Endothelial cell of umbilical vein (primary cell): ENCODE measurements at regions not wholly inside any gene's neighbourhood (a gene's known extent, or its start where the extent isn't known, plus 50 kb on each side); places are given as distances from the start of the nearest gene placed in this dataset.

Experiments used
- BruUV-seq: library from RNA; stranded (reverse); fragments of 400-500 nt; replicated peaks from 2 replicates; lab custom pipeline; 2021; lab: Mats Ljungman, UMichigan
- CTCF ChIA-PET: fragments of 300-600, 350-600 bp; sonication (Branson Sonifier 250); formaldehyde crosslinking; loops from one replicate; lab custom pipeline; 2021; ENCODE audit warnings: antibody characterized with exemption, inconsistent platforms; lab: Charles Lee
- POLR2A ChIA-PET: fragments of 300-600, 350-600 bp; sonication (Branson Sonifier 250); formaldehyde crosslinking; loops from one replicate; lab custom pipeline; 2021; ENCODE audit warnings: antibody characterized with exemption, inconsistent platforms; lab: Charles Lee
- DNase-seq: peaks from one replicate; pipeline ENCODE4 v3.0.0-alpha.2; 2011; ENCODE audit warnings: low read depth, low spot score
- FAIRE-seq: peaks from 2 replicates; lab custom pipeline; 2011; peaks lifted over from hg19 to GRCh38; lab: Jason Lieb, UNC
- H2AFZ ChIP-seq: 2 replicates; pipeline ENCODE4 v1.6.0; 2012; ENCODE audit warnings: low read depth, low read length, control low read depth, inconsistent platforms
- H3K27ac ChIP-seq: 2 replicates; pipeline ENCODE4 v1.5.1; 2011; ENCODE audit warnings: low read depth, mild to moderate bottlenecking, control low read depth, low read length, moderate library complexity; ENCODE audit not compliant: insufficient read depth
- H3K27me3 ChIP-seq, 2 experiments: 2 replicates each; pipeline versions ENCODE4 v1.6.0 to v1.6.1; 2011; ENCODE audit warnings: low read length in 2 of 2, mixed read lengths in 1 of 2; ENCODE audit not compliant: control insufficient read depth in 2 of 2, insufficient read depth in 2 of 2
- H3K36me3 ChIP-seq, 2 experiments: 2 replicates in 1 of 2; 3 replicates in 1 of 2; pipeline ENCODE4 v1.5.1; 2011; ENCODE audit warnings: low read length in 2 of 2, mild to moderate bottlenecking in 1 of 2, moderate library complexity in 1 of 2; ENCODE audit not compliant: control insufficient read depth in 2 of 2, insufficient read depth in 2 of 2; ENCODE audit errors: extremely low read depth in 1 of 2
- H3K4me1 ChIP-seq: 3 replicates; pipeline ENCODE4 v1.5.1; 2011; ENCODE audit warnings: mild to moderate bottlenecking, low read length; ENCODE audit not compliant: control insufficient read depth, insufficient read depth; ENCODE audit errors: extremely low read depth
- H3K4me2 ChIP-seq: 2 replicates; pipeline ENCODE4 v1.6.1; 2011; ENCODE audit warnings: low read length, control low read depth, mixed read lengths; ENCODE audit not compliant: insufficient read depth
- H3K4me3 ChIP-seq, 3 experiments: fragments of 200-600 bp in 1 of 3; sonication (generic), shearing (Covaris generic) in 1 of 3; replicated peaks in 1 of 3; 2 replicates each; pipeline ENCODE4 v1.5.1; 2011 to 2016; ENCODE audit warnings: control low read depth in 3 of 3, low read length in 3 of 3, mild to moderate bottlenecking in 2 of 3, inconsistent platforms in 1 of 3, low read depth in 1 of 3, moderate library complexity in 1 of 3; ENCODE audit not compliant: insufficient read depth in 1 of 3
- H3K79me2 ChIP-seq: 2 replicates; pipeline ENCODE4 v1.6.0; 2012; ENCODE audit warnings: low read length, inconsistent platforms; ENCODE audit not compliant: control insufficient read depth, insufficient read depth
- H3K9ac ChIP-seq: replicated peaks from 2 replicates; pipeline ENCODE3; 2011; ENCODE audit warnings: low read length, control low read depth; ENCODE audit not compliant: insufficient read depth; ENCODE audit errors: extremely low read depth
- H3K9me1 ChIP-seq: replicated peaks from 3 replicates; pipeline ENCODE4 v1.6.0; 2011; ENCODE audit warnings: mild to moderate bottlenecking, low read length; ENCODE audit not compliant: control insufficient read depth, insufficient read depth; ENCODE audit errors: extremely low read depth
- H3K9me3 ChIP-seq: replicated peaks from 2 replicates; pipeline ENCODE4 v1.5.1; 2012; ENCODE audit warnings: low read length, inconsistent platforms; ENCODE audit not compliant: control insufficient read depth, insufficient read depth
- H4K20me1 ChIP-seq: replicated peaks from 2 replicates; pipeline ENCODE3; 2011; ENCODE audit warnings: mild to moderate bottlenecking, low read length; ENCODE audit not compliant: control insufficient read depth, insufficient read depth; ENCODE audit errors: extremely low read depth
- EZH2 ChIP-seq: IDR thresholded peaks from 2 replicates; pipeline ENCODE4 v1.6.1; 2012; ENCODE audit warnings: borderline replicate concordance, low read depth, mild to moderate bottlenecking, moderate library complexity, low read length, inconsistent platforms; ENCODE audit not compliant: severe bottlenecking
- FOS ChIP-seq: IDR thresholded peaks from 2 replicates; pipeline ENCODE4 v1.6.1; 2011; ENCODE audit warnings: mild to moderate bottlenecking, low read length, moderate library complexity, borderline replicate concordance; ENCODE audit not compliant: insufficient read depth
- GATA2 ChIP-seq: IDR thresholded peaks from 2 replicates; pipeline ENCODE4 v1.7.0; 2011; ENCODE audit warnings: low read depth, mild to moderate bottlenecking, moderate library complexity, mixed read lengths, low read length; ENCODE audit not compliant: insufficient read length, insufficient read depth
- JUN ChIP-seq: IDR thresholded peaks from 2 replicates; pipeline ENCODE4 v1.6.1; 2011; ENCODE audit warnings: borderline replicate concordance, low read depth; ENCODE audit not compliant: insufficient read length, insufficient read depth
- MYC ChIP-seq: IDR thresholded peaks from one replicate; pipeline ENCODE4 v1.6.1; 2011; ENCODE audit warnings: mild to moderate bottlenecking, low read depth, low read length
- POLR2A ChIP-seq: IDR thresholded peaks from 2 replicates; pipeline ENCODE4 v1.6.1; 2012; ENCODE audit warnings: low read depth, mild to moderate bottlenecking, control low read depth, low read length
- POLR2AphosphoS5 ChIP-seq: IDR thresholded peaks from 2 replicates; pipeline ENCODE4 v1.6.1; 2012; ENCODE audit warnings: low read depth, mild to moderate bottlenecking, control low read depth, low read length, moderate library complexity; ENCODE audit not compliant: insufficient read depth
- dilution Hi-C: fragments of 300-500 bp; cut with MboI; formaldehyde crosslinking; loops from one replicate; pipeline ENCODE4 v1.15.0; 2019; ENCODE audit warnings: low sequenced_read_pairs; ENCODE audit not compliant: extremely low pct_ligation_motif_present
- intact Hi-C: fragments of 100-400 bp; cut with micrococcal nuclease; formaldehyde crosslinking; loops from one replicate; pipeline ENCODE4 v1.10.0; 2022
- TF ChIP-seq, protein P1 (sequence below): IDR thresholded peaks from 2 replicates; pipeline ENCODE4 v1.6.1; 2011; ENCODE audit not compliant: insufficient read depth, insufficient read length
- TF ChIP-seq, protein P2 (sequence below), 2 donors: IDR thresholded peaks; 1 replicate in 1 of 2; 2 replicates in 1 of 2; pipeline ENCODE4 v1.5.1; 2011; ENCODE audit warnings: low read length in 2 of 2, mild to moderate bottlenecking in 2 of 2, moderate library complexity in 2 of 2, control low read depth in 1 of 2, inconsistent platforms in 1 of 2, low read depth in 1 of 2; ENCODE audit not compliant: insufficient read depth in 1 of 2; ENCODE audit errors: extremely low read depth in 1 of 2

- no peak for FAIRE-seq
Measured at GRCh38 chr15:46589088-46589487, 954.3 kb downstream of the SQOR start.

More at GRCh38 chr15:46589088-46589487, 954.3 kb downstream of the SQOR start:
- no peak overlapping the region for H2AFZ ChIP-seq
- no peak overlapping the region for H3K9ac ChIP-seq
- H3K79me2 ChIP-seq, result no peaks in the 10 kb centered on the region
- H3K36me3 ChIP-seq, result no peaks in the 10 kb centered on the region
- no peaks in the 10 kb centered on the region for H3K27me3 ChIP-seq
- no peak overlapping the region for H3K4me3 ChIP-seq
- H3K9me1 ChIP-seq, result no peaks in the 10 kb centered on the region
- TF ChIP-seq, protein P1, sequence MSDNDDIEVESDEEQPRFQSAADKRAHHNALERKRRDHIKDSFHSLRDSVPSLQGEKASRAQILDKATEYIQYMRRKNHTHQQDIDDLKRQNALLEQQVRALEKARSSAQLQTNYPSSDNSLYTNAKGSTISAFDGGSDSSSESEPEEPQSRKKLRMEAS, result no peak
- TF ChIP-seq POLR2A, result no peak
- no peak for TF ChIP-seq EZH2
- TF ChIP-seq JUN, result no peak
- TF ChIP-seq FOS, result no peak
- no peak for TF ChIP-seq GATA2
- TF ChIP-seq, protein P2, sequence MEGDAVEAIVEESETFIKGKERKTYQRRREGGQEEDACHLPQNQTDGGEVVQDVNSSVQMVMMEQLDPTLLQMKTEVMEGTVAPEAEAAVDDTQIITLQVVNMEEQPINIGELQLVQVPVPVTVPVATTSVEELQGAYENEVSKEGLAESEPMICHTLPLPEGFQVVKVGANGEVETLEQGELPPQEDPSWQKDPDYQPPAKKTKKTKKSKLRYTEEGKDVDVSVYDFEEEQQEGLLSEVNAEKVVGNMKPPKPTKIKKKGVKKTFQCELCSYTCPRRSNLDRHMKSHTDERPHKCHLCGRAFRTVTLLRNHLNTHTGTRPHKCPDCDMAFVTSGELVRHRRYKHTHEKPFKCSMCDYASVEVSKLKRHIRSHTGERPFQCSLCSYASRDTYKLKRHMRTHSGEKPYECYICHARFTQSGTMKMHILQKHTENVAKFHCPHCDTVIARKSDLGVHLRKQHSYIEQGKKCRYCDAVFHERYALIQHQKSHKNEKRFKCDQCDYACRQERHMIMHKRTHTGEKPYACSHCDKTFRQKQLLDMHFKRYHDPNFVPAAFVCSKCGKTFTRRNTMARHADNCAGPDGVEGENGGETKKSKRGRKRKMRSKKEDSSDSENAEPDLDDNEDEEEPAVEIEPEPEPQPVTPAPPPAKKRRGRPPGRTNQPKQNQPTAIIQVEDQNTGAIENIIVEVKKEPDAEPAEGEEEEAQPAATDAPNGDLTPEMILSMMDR (IDR thresholded peaks at IDR 0.05; ENCODE audit: extremely low read depth in 1 of 2, insufficient read depth in 1 of 2, low read depth in 1 of 2, low read length in 2 of 2), result no peak
- no peak for TF ChIP-seq POLR2AphosphoS5
- no peak for TF ChIP-seq MYC
- H3K27ac ChIP-seq, result no peak overlapping the region
- H4K20me1 ChIP-seq, result no peaks in the 10 kb centered on the region
- CTCF ChIA-PET, result no interaction called here
- POLR2A ChIA-PET, result no interaction called here
- dilution Hi-C loops, result no loop called here
- no peaks in the 10 kb centered on the region for H3K9me3 ChIP-seq
- no peak for DNase-seq
- H3K4me1 ChIP-seq, result no peaks in the 10 kb centered on the region
- no peak overlapping the region for H3K4me2 ChIP-seq
- intact Hi-C loops, result no loop called here
- BruUV-seq, result no TSS peak
